Naive thymus-derived CD4-positive, alpha-beta T cell (primary cell): ENCODE measurements at regions not wholly inside any gene's neighbourhood (a gene's known extent, or its start where the extent isn't known, plus 50 kb on each side); places are given as distances from the start of the nearest gene placed in this dataset.

ENCODE experiments used
- ATAC-seq: fragments of 150-1000 bp; cut with Tn5 transposase; 2 replicates; pipeline ENCODE4 v1.10.0; 2021; ENCODE audit warnings: mild to moderate bottlenecking, moderate library complexity
- CTCF ChIA-PET: fragments of 350-600 bp; sonication (Branson Sonifier 250); formaldehyde crosslinking; loops from one replicate; lab custom pipeline; 2021; ENCODE audit warnings: antibody characterized with exemption; lab: Charles Lee
- POLR2A ChIA-PET: fragments of 350-600 bp; sonication (Branson Sonifier 250); formaldehyde crosslinking; loops from one replicate; lab custom pipeline; 2021; ENCODE audit warnings: antibody characterized with exemption, inconsistent platforms; lab: Charles Lee
- DNase-seq, 9 donors: peaks; one replicate each; pipeline versions ENCODE4 v3.0.0 to v3.0.0-alpha.2; 2020 to 2022; ENCODE audit warnings: mixed read lengths in 1 of 9
- H3K27ac ChIP-seq: one replicate; pipeline ENCODE4 v1.7.0; 2013; ENCODE audit warnings: mild to moderate bottlenecking, low read depth, low read length, moderate library complexity
- H3K27me3 ChIP-seq, 2 donors: one replicate each; pipeline ENCODE4 v1.7.0; 2013; ENCODE audit warnings: low read length in 2 of 2, mild to moderate bottlenecking in 2 of 2, moderate library complexity in 2 of 2; ENCODE audit not compliant: control insufficient read depth in 2 of 2, insufficient read depth in 2 of 2
- H3K36me3 ChIP-seq, 3 experiments: 1 replicate in 2 of 3; 2 replicates in 1 of 3; pipeline ENCODE4 v1.7.0; 2013; ENCODE audit warnings: low read length in 3 of 3, mild to moderate bottlenecking in 3 of 3, moderate library complexity in 1 of 3; ENCODE audit not compliant: insufficient read depth in 3 of 3, control insufficient read depth in 2 of 3
- H3K4me1 ChIP-seq, 2 donors: one replicate each; pipeline ENCODE4 v1.7.0; 2013; ENCODE audit warnings: low read length in 2 of 2, mild to moderate bottlenecking in 2 of 2, moderate library complexity in 1 of 2; ENCODE audit not compliant: control insufficient read depth in 2 of 2, insufficient read depth in 2 of 2
- H3K4me3 ChIP-seq: 2 replicates; pipeline ENCODE4 v1.7.0; 2013; ENCODE audit warnings: mild to moderate bottlenecking, low read length
- H3K9me3 ChIP-seq, 3 experiments: 1 replicate in 2 of 3; 2 replicates in 1 of 3; pipeline ENCODE4 v1.7.0; 2013; ENCODE audit warnings: low read length in 3 of 3; ENCODE audit not compliant: control insufficient read depth in 2 of 3
- H3K27ac Mint-ChIP-seq, 9 donors: one replicate each; pipeline ENCODE4 v1.8.0; 2020 to 2022; ENCODE audit warnings: mixed read lengths in 9 of 9, mild to moderate bottlenecking in 8 of 9, moderate library complexity in 5 of 9, inconsistent platforms in 2 of 9
- H3K27me3 Mint-ChIP-seq, 5 donors: one replicate each; pipeline ENCODE4 v1.8.0; 2021 to 2022; ENCODE audit warnings: mixed read lengths in 5 of 5, mild to moderate bottlenecking in 1 of 5
- H3K36me3 Mint-ChIP-seq, 5 donors: one replicate each; pipeline ENCODE4 v1.8.0; 2020 to 2022; ENCODE audit warnings: mixed read lengths in 5 of 5, mild to moderate bottlenecking in 3 of 5, inconsistent platforms in 1 of 5
- H3K4me1 Mint-ChIP-seq, 7 donors: one replicate each; pipeline ENCODE4 v1.8.0; 2020 to 2022; ENCODE audit warnings: mixed read lengths in 7 of 7, mild to moderate bottlenecking in 3 of 7, inconsistent platforms in 1 of 7
- H3K4me3 Mint-ChIP-seq, 10 donors: one replicate each; pipeline ENCODE4 v1.8.0; 2020 to 2022; ENCODE audit warnings: mild to moderate bottlenecking in 10 of 10, mixed read lengths in 10 of 10, moderate library complexity in 6 of 10, inconsistent platforms in 2 of 10
- H3K9me3 Mint-ChIP-seq, 11 donors: one replicate each; pipeline ENCODE4 v1.8.0; 2020 to 2022; ENCODE audit warnings: mixed read lengths in 11 of 11, mild to moderate bottlenecking in 4 of 11, inconsistent platforms in 1 of 11, moderate library complexity in 1 of 11
- intact Hi-C, 2 donors: fragments of 100-400 bp; cut with micrococcal nuclease; formaldehyde crosslinking; loops; one replicate each; pipeline ENCODE4 v1.15.1; 2023

- H3K4me1 Mint-ChIP-seq = no peaks in the 10 kb centered on the region
- H3K27ac Mint-ChIP-seq = no peak overlapping the region
- intact Hi-C loops = no loop called here
- H3K9me3 ChIP-seq = no peaks in the 10 kb centered on the region
- no peak overlapping the region for H3K4me3 Mint-ChIP-seq
- DNase-seq (no peak), ATAC-seq (no peak)
- H3K4me3 ChIP-seq = no peak overlapping the region
- peaks cover 0 to 5% (median 0%) of the 10 kb centered on the region in 11 donors for H3K9me3 Mint-ChIP-seq
- H3K27ac ChIP-seq = no peak overlapping the region
- no peaks in the 10 kb centered on the region for H3K36me3 ChIP-seq
- no peaks in the 10 kb centered on the region for H3K36me3 Mint-ChIP-seq
- H3K27me3 ChIP-seq = no peaks in the 10 kb centered on the region
- ChIA-PET CTCF (interaction anchor here (0.6 kb wide), 1 partner anchor 116 kb away, joined by 3 read pairs; no protein-coding TSS in a partner anchor), POLR2A (no interaction called here)
- H3K4me1 ChIP-seq = no peaks in the 10 kb centered on the region
- no peaks in the 10 kb centered on the region for H3K27me3 Mint-ChIP-seq
Measured at GRCh38 chr3:20576228-20576627, 390.2 kb upstream of the SGO1 start.

- no peaks in the 10 kb centered on the region for H3K4me1 ChIP-seq
- intact Hi-C loops = no loop called here
- Mint-ChIP-seq H3K27me3 (no peaks in the 10 kb centered on the region), H3K9me3 (peaks cover 0 to 3% (median 0%) of the 10 kb centered on the region in 11 donors), H3K36me3 (no peaks in the 10 kb centered on the region), H3K27ac (no peak overlapping the region), H3K4me1 (no peaks in the 10 kb centered on the region), H3K4me3 (no peak overlapping the region)
- H3K27ac ChIP-seq = no peak overlapping the region
- ATAC-seq (no peak), DNase-seq (no peak)
- POLR2A ChIA-PET = no interaction called here
- H3K27me3 ChIP-seq = no peaks in the 10 kb centered on the region
- no peaks in the 10 kb centered on the region for H3K36me3 ChIP-seq
- H3K9me3 ChIP-seq = no peaks in the 10 kb centered on the region
- CTCF ChIA-PET = no interaction called here
- H3K4me3 ChIP-seq = no peak overlapping the region
Measured at GRCh38 chr3:20575146-20575545, 389.1 kb upstream of the SGO1 start.

- no peaks in the 10 kb centered on the region for H3K4me1 Mint-ChIP-seq
- no peak overlapping the region for H3K4me3 ChIP-seq
- CTCF ChIA-PET = no interaction called here
- H3K4me1 ChIP-seq = no peaks in the 10 kb centered on the region
- H3K36me3 Mint-ChIP-seq = no peaks in the 10 kb centered on the region
- H3K27me3 ChIP-seq = no peaks in the 10 kb centered on the region
- POLR2A ChIA-PET = no interaction called here
- no peak overlapping the region for H3K27ac Mint-ChIP-seq
- H3K27ac ChIP-seq = no peak overlapping the region
- peaks cover 0 to 3% (median 0%) of the 10 kb centered on the region in 11 donors for H3K9me3 Mint-ChIP-seq
- H3K36me3 ChIP-seq = no peaks in the 10 kb centered on the region
- ATAC-seq (no peak), DNase-seq (no peak)
- H3K27me3 Mint-ChIP-seq = no peaks in the 10 kb centered on the region
- intact Hi-C loops = no loop called here
- H3K9me3 ChIP-seq = no peaks in the 10 kb centered on the region
- no peak overlapping the region for H3K4me3 Mint-ChIP-seq
Measured at GRCh38 chr3:20574746-20575145, 388.7 kb upstream of the SGO1 start.

GRCh38 chr3:20573175-20573574 lies 387.2 kb upstream of the SGO1 start:
- intact Hi-C loops = no loop called here
- DNase-seq = no peak
- Mint-ChIP-seq H3K9me3 (peaks cover 0 to 4% (median 0%) of the 10 kb centered on the region in 11 donors), H3K4me1 (no peaks in the 10 kb centered on the region), H3K27ac (peak overlapping the region in 1 of 9 donors; percentile 21), H3K27me3 (no peaks in the 10 kb centered on the region), H3K4me3 (no peak overlapping the region), H3K36me3 (no peaks in the 10 kb centered on the region)
- no peak for ATAC-seq
- ChIA-PET POLR2A (no interaction called here), CTCF (no interaction called here)
- Histone ChIP-seq H3K27ac (no peak overlapping the region), H3K4me1 (no peaks in the 10 kb centered on the region), H3K9me3 (no peaks in the 10 kb centered on the region), H3K27me3 (no peaks in the 10 kb centered on the region), H3K4me3 (no peak overlapping the region), H3K36me3 (no peaks in the 10 kb centered on the region)

- H3K4me1 Mint-ChIP-seq = no peaks in the 10 kb centered on the region
- no peaks in the 10 kb centered on the region for H3K36me3 Mint-ChIP-seq
- Histone ChIP-seq H3K4me3 (no peak overlapping the region), H3K27ac (no peak overlapping the region), H3K4me1 (no peaks in the 10 kb centered on the region), H3K9me3 (no peaks in the 10 kb centered on the region), H3K36me3 (no peaks in the 10 kb centered on the region), H3K27me3 (no peaks in the 10 kb centered on the region)
- no peak overlapping the region for H3K27ac Mint-ChIP-seq
- POLR2A ChIA-PET = no interaction called here
- no peaks in the 10 kb centered on the region for H3K27me3 Mint-ChIP-seq
- DNase-seq (no peak), ATAC-seq (no peak)
- no peak overlapping the region for H3K4me3 Mint-ChIP-seq
- CTCF ChIA-PET = no interaction called here
- H3K9me3 Mint-ChIP-seq = peaks cover 0 to 6% (median 0%) of the 10 kb centered on the region in 11 donors
- intact Hi-C loops = no loop called here
Measured at GRCh38 chr3:20572473-20572872, 386.5 kb upstream of the SGO1 start.

- Histone ChIP-seq H3K4me3 (no peak overlapping the region), H3K9me3 (no peaks in the 10 kb centered on the region), H3K27me3 (no peaks in the 10 kb centered on the region), H3K36me3 (no peaks in the 10 kb centered on the region), H3K27ac (no peak overlapping the region), H3K4me1 (no peaks in the 10 kb centered on the region)
- H3K36me3 Mint-ChIP-seq = no peaks in the 10 kb centered on the region
- no peak overlapping the region for H3K4me3 Mint-ChIP-seq
- DNase-seq (no peak), ATAC-seq (no peak)
- H3K9me3 Mint-ChIP-seq = peaks cover 0 to 5% (median 2%) of the 10 kb centered on the region in 11 donors
- no peaks in the 10 kb centered on the region for H3K27me3 Mint-ChIP-seq
- no peak overlapping the region for H3K27ac Mint-ChIP-seq
- no peaks in the 10 kb centered on the region for H3K4me1 Mint-ChIP-seq
- ChIA-PET CTCF (no interaction called here), POLR2A (no interaction called here)
- intact Hi-C loops = no loop called here
Measured at GRCh38 chr3:20569310-20569709, 383.3 kb upstream of the SGO1 start.

- no peaks in the 10 kb centered on the region for H3K4me1 ChIP-seq
- CTCF ChIA-PET = no interaction called here
- Mint-ChIP-seq H3K27ac (no peak overlapping the region), H3K4me3 (no peak overlapping the region), H3K9me3 (peaks cover 0 to 12% (median 5%) of the 10 kb centered on the region in 11 donors), H3K4me1 (no peaks in the 10 kb centered on the region), H3K27me3 (no peaks in the 10 kb centered on the region), H3K36me3 (no peaks in the 10 kb centered on the region)
- H3K27me3 ChIP-seq = no peaks in the 10 kb centered on the region
- no peak for DNase-seq
- H3K36me3 ChIP-seq = no peaks in the 10 kb centered on the region
- no peak overlapping the region for H3K4me3 ChIP-seq
- no peak for ATAC-seq
- H3K9me3 ChIP-seq = no peaks in the 10 kb centered on the region
- POLR2A ChIA-PET = no interaction called here
- intact Hi-C loops = no loop called here
- H3K27ac ChIP-seq = no peak overlapping the region
Measured at GRCh38 chr3:20564966-20565365, 379.0 kb upstream of the SGO1 start.
